Trophoblast cell (in vitro differentiated cells and primary cell): ENCODE measurements at regions not wholly inside any gene's neighbourhood (a gene's known extent, or its start where the extent isn't known, plus 50 kb on each side); places are given as distances from the start of the nearest gene placed in this dataset.
"Not testable (repeated sequence)": the region's sequence is repeated elsewhere in the genome, so short reads cannot be mapped to it uniquely, and the experiment has no call there.

Experiments
- DNase-seq, 2 donors: peaks; one replicate each; pipeline ENCODE4 v3.0.0-alpha.2; 2016
- H2AFZ ChIP-seq: 2 replicates; pipeline ENCODE4 v1.6.1; 2013; ENCODE audit warnings: low read length, moderate library complexity, mild to moderate bottlenecking; ENCODE audit not compliant: insufficient read depth, poor library complexity
- H2AK5ac ChIP-seq: 2 replicates; pipeline ENCODE4 v1.6.1; 2013; ENCODE audit warnings: mild to moderate bottlenecking, low read length
- H2BK120ac ChIP-seq: 2 replicates; pipeline ENCODE4 v1.6.1; 2013; ENCODE audit warnings: low read length, mild to moderate bottlenecking, moderate library complexity; ENCODE audit not compliant: insufficient read depth, poor library complexity
- H2BK12ac ChIP-seq: 2 replicates; pipeline ENCODE4 v1.6.1; 2013; ENCODE audit warnings: mild to moderate bottlenecking, low read length, moderate library complexity
- H2BK5ac ChIP-seq: 2 replicates; pipeline ENCODE4 v1.6.1; 2013; ENCODE audit warnings: low read length, low read depth, moderate library complexity, mild to moderate bottlenecking; ENCODE audit not compliant: poor library complexity
- H3K14ac ChIP-seq: 2 replicates; pipeline ENCODE4 v1.6.1; 2013; ENCODE audit warnings: mild to moderate bottlenecking, low read length
- H3K18ac ChIP-seq: 2 replicates; pipeline ENCODE4 v1.6.1; 2013; ENCODE audit warnings: mild to moderate bottlenecking, low read length
- H3K23ac ChIP-seq: 2 replicates; pipeline ENCODE4 v1.6.1; 2013; ENCODE audit warnings: low read length
- H3K27ac ChIP-seq: 2 replicates; pipeline ENCODE4 v1.5.1; 2013; ENCODE audit warnings: low read depth, mild to moderate bottlenecking, inconsistent platforms, low read length, moderate library complexity
- H3K27me3 ChIP-seq: 2 replicates; pipeline ENCODE4 v1.6.1; 2013; ENCODE audit warnings: inconsistent platforms, mild to moderate bottlenecking, low read length, moderate library complexity; ENCODE audit not compliant: insufficient read depth
- H3K36me3 ChIP-seq, 2 experiments: 1 replicate in 1 of 2; 2 replicates in 1 of 2; pipeline ENCODE4 v1.6.1; 2013; ENCODE audit warnings: low read length in 2 of 2, mild to moderate bottlenecking in 2 of 2, moderate library complexity in 1 of 2; ENCODE audit not compliant: insufficient read depth in 2 of 2, control insufficient read depth in 1 of 2
- H3K4ac ChIP-seq: 2 replicates; pipeline ENCODE4 v1.6.1; 2013; ENCODE audit warnings: low read depth, mild to moderate bottlenecking, low read length, moderate library complexity
- H3K4me1 ChIP-seq, 2 experiments: 1 replicate in 1 of 2; 2 replicates in 1 of 2; pipeline ENCODE4 v1.6.1; 2013; ENCODE audit warnings: low read length in 2 of 2, mild to moderate bottlenecking in 2 of 2, moderate library complexity in 1 of 2; ENCODE audit not compliant: insufficient read depth in 2 of 2, control insufficient read depth in 1 of 2
- H3K4me2 ChIP-seq: 2 replicates; pipeline ENCODE4 v1.6.1; 2013; ENCODE audit warnings: inconsistent platforms, mild to moderate bottlenecking, low read length, moderate library complexity
- H3K4me3 ChIP-seq: 2 replicates; pipeline ENCODE4 v1.5.1; 2013; ENCODE audit warnings: mild to moderate bottlenecking, low read depth, low read length, inconsistent platforms
- H3K79me1 ChIP-seq: one replicate; pipeline ENCODE4 v1.6.1; 2013; ENCODE audit warnings: low read length
- H3K79me2 ChIP-seq: 2 replicates; pipeline ENCODE4 v1.6.1; 2013; ENCODE audit warnings: low read length, mild to moderate bottlenecking; ENCODE audit not compliant: control insufficient read depth, insufficient read depth, poor library complexity
- H3K9ac ChIP-seq: 2 replicates; pipeline ENCODE4 v1.6.1; 2013; ENCODE audit warnings: mild to moderate bottlenecking, low read length
- H3K9me3 ChIP-seq: 2 replicates; pipeline ENCODE4 v1.6.1; 2013; ENCODE audit warnings: low read depth, mild to moderate bottlenecking, control low read depth, inconsistent platforms, low read length; ENCODE audit not compliant: insufficient read depth
- H4K12ac ChIP-seq: 2 replicates; pipeline ENCODE4 v1.6.1; 2013; ENCODE audit warnings: low read depth, mild to moderate bottlenecking, low read length, moderate library complexity
- H4K8ac ChIP-seq: 2 replicates; pipeline ENCODE4 v1.6.1; 2013; ENCODE audit warnings: low read depth, mild to moderate bottlenecking, low read length, moderate library complexity
- H4K91ac ChIP-seq: one replicate; pipeline ENCODE4 v1.6.1; 2013; ENCODE audit warnings: low read depth, mild to moderate bottlenecking, low read length, moderate library complexity
- WGBS: extraction: QIAGEN DNeasy Blood & Tissue Kit; methylation state at CpG from one replicate; pipeline ENCODE4 v1.1.7; 2013; ENCODE audit warnings: missing lambda C conversion rate; ENCODE audit not compliant: insufficient read length, insufficient coverage; ENCODE audit errors: extremely low coverage; 5-methylcytosine and 5-hydroxymethylcytosine counted together

GRCh38 chrX:150273575-150274294 is 89.4 kb upstream of the MAMLD1 start:
- not testable (repeated sequence) for H2AK5ac ChIP-seq, H3K14ac ChIP-seq, H3K18ac ChIP-seq, H4K12ac ChIP-seq, H4K8ac ChIP-seq, H2BK120ac ChIP-seq, H3K4me2 ChIP-seq, H3K79me2 ChIP-seq, H3K36me3 ChIP-seq, H3K23ac ChIP-seq, H3K4me1 ChIP-seq, H4K91ac ChIP-seq, H3K9me3 ChIP-seq, H3K27me3 ChIP-seq, H2BK12ac ChIP-seq, H2AFZ ChIP-seq, H3K9ac ChIP-seq, H3K79me1 ChIP-seq, H2BK5ac ChIP-seq, H3K4ac ChIP-seq, H3K27ac ChIP-seq, H3K4me3 ChIP-seq, DNase-seq
- no CpG with 5 or more reads among the region's 4 CpGs for WGBS

- no peaks in the 10 kb centered on the region for H3K9me3 ChIP-seq
- H3K4me3 ChIP-seq = no peak overlapping the region
- H3K23ac ChIP-seq = no peak overlapping the region
- H3K27me3 ChIP-seq = no peaks in the 10 kb centered on the region
- no peak overlapping the region for H3K27ac ChIP-seq
- H3K79me2 ChIP-seq = no peaks in the 10 kb centered on the region
- no peak overlapping the region for H2AK5ac ChIP-seq
- no peak overlapping the region for H3K18ac ChIP-seq
- H4K12ac ChIP-seq = no peak overlapping the region
- DNase-seq = no peak
- H4K91ac ChIP-seq = no peak overlapping the region
- H3K36me3 ChIP-seq = no peaks in the 10 kb centered on the region
- no peak overlapping the region for H2BK12ac ChIP-seq
- no peaks in the 10 kb centered on the region for H3K79me1 ChIP-seq
- no peak overlapping the region for H3K4me2 ChIP-seq
- H3K4me1 ChIP-seq = no peaks in the 10 kb centered on the region
- no peak overlapping the region for H3K14ac ChIP-seq
- no peak overlapping the region for H3K9ac ChIP-seq
- no peak overlapping the region for H2BK5ac ChIP-seq
- H2BK120ac ChIP-seq = no peak overlapping the region
- H3K4ac ChIP-seq = no peak overlapping the region
- no peak overlapping the region for H2AFZ ChIP-seq
- no peak overlapping the region for H4K8ac ChIP-seq
- WGBS = no CpG with 5 or more reads among the region's 2 CpGs
These were observed 80.2 kb upstream of the MAMLD1 start for GRCh38 chrX:150282953-150283352.

GRCh38 chrX:150291014-150291413 is 72.1 kb upstream of the MAMLD1 start:
- Histone ChIP-seq H3K4me1 (no peaks in the 10 kb centered on the region), H3K9me3 (no peaks in the 10 kb centered on the region), H2BK12ac (no peak overlapping the region), H3K4me3 (no peak overlapping the region), H2BK5ac (no peak overlapping the region), H3K18ac (no peak overlapping the region), H2AK5ac (no peak overlapping the region), H4K12ac (no peak overlapping the region), H4K8ac (no peak overlapping the region), H3K36me3 (no peaks in the 10 kb centered on the region), H4K91ac (no peak overlapping the region), H3K4me2 (no peak overlapping the region), H2AFZ (no peak overlapping the region), H3K4ac (no peak overlapping the region), H3K23ac (no peak overlapping the region), H3K27me3 (no peaks in the 10 kb centered on the region), H3K9ac (no peak overlapping the region), H3K79me2 (no peaks in the 10 kb centered on the region), H3K14ac (no peak overlapping the region), H3K27ac (no peak overlapping the region), H2BK120ac (no peak overlapping the region), H3K79me1 (no peaks in the 10 kb centered on the region)
- WGBS = no CpG with 5 or more reads among the region's 5 CpGs
- no peak for DNase-seq

GRCh38 chrX:150293311-150294013 is 69.7 kb upstream of the MAMLD1 start:
- H4K12ac ChIP-seq = no peak overlapping the region
- no peak overlapping the region for H3K14ac ChIP-seq
- H3K27me3 ChIP-seq = no peaks in the 10 kb centered on the region
- no peaks in the 10 kb centered on the region for H3K79me1 ChIP-seq
- no peak overlapping the region for H3K4ac ChIP-seq
- H2BK120ac ChIP-seq = no peak overlapping the region
- no peaks in the 10 kb centered on the region for H3K36me3 ChIP-seq
- H3K4me1 ChIP-seq = no peaks in the 10 kb centered on the region
- no peak overlapping the region for H4K8ac ChIP-seq
- no peak overlapping the region for H3K27ac ChIP-seq
- H4K91ac ChIP-seq = no peak overlapping the region
- no peak overlapping the region for H2BK12ac ChIP-seq
- no peak overlapping the region for H2AFZ ChIP-seq
- no CpG with 5 or more reads among the region's 5 CpGs for WGBS
- no peak overlapping the region for H3K4me2 ChIP-seq
- no peak for DNase-seq
- no peaks in the 10 kb centered on the region for H3K79me2 ChIP-seq
- H2BK5ac ChIP-seq = no peak overlapping the region
- H2AK5ac ChIP-seq = no peak overlapping the region
- no peaks in the 10 kb centered on the region for H3K9me3 ChIP-seq
- H3K9ac ChIP-seq = no peak overlapping the region
- H3K4me3 ChIP-seq = no peak overlapping the region
- no peak overlapping the region for H3K18ac ChIP-seq
- H3K23ac ChIP-seq = no peak overlapping the region
